Astrocyte (in vitro differentiated cells and primary cell): ENCODE measurements at regions not wholly inside any gene's neighbourhood (a gene's known extent, or its start where the extent isn't known, plus 50 kb on each side); places are given as distances from the start of the nearest gene placed in this dataset.

Experiments used
- DNase-seq: peaks from one replicate; pipeline ENCODE4 v3.0.0-alpha.2; 2010; ENCODE audit warnings: low read depth
- FAIRE-seq: peaks from 2 replicates; lab custom pipeline; 2011; peaks lifted over from hg19 to GRCh38; lab: Jason Lieb, UNC
- H2AFZ ChIP-seq: 2 replicates; pipeline ENCODE4 v1.6.0; 2012; ENCODE audit warnings: low read depth, low read length, inconsistent platforms
- H3K27ac ChIP-seq: 2 replicates; pipeline ENCODE4 v1.5.1; 2011; ENCODE audit warnings: low read depth, low read length, inconsistent platforms
- H3K27me3 ChIP-seq: 2 replicates; pipeline ENCODE4 v1.6.0; 2011; ENCODE audit warnings: low read length, inconsistent platforms; ENCODE audit not compliant: insufficient read depth
- H3K36me3 ChIP-seq: 2 replicates; pipeline ENCODE4 v1.5.1; 2011; ENCODE audit warnings: low read length, inconsistent platforms; ENCODE audit not compliant: insufficient read depth
- H3K4me1 ChIP-seq: 2 replicates; pipeline ENCODE4 v1.5.1; 2011; ENCODE audit warnings: low read length, inconsistent platforms; ENCODE audit not compliant: insufficient read depth
- H3K4me2 ChIP-seq: 2 replicates; pipeline ENCODE4 v1.6.0; 2012; ENCODE audit warnings: low read length, inconsistent platforms
- H3K4me3 ChIP-seq: 2 replicates; pipeline ENCODE4 v1.5.1; 2011; ENCODE audit warnings: low read depth, mild to moderate bottlenecking, low read length, inconsistent platforms; ENCODE audit not compliant: insufficient read depth
- H3K79me2 ChIP-seq: 2 replicates; pipeline ENCODE4 v1.6.0; 2012; ENCODE audit warnings: mild to moderate bottlenecking, low read length, inconsistent platforms; ENCODE audit not compliant: insufficient read depth
- H3K9ac ChIP-seq: 2 replicates; pipeline ENCODE4 v1.6.0; 2012; ENCODE audit warnings: mild to moderate bottlenecking, low read length, inconsistent platforms
- H3K9me3 ChIP-seq: 2 replicates; pipeline ENCODE4 v1.5.1; 2012; ENCODE audit warnings: low read depth, mild to moderate bottlenecking, low read length, inconsistent platforms; ENCODE audit not compliant: insufficient read depth
- H4K20me1 ChIP-seq: 2 replicates; pipeline ENCODE4 v1.6.0; 2012; ENCODE audit warnings: low read length, inconsistent platforms; ENCODE audit not compliant: insufficient read depth
- H3K27ac Mint-ChIP-seq: one replicate; pipeline ENCODE4 v1.8.0; 2021; ENCODE audit warnings: mild to moderate bottlenecking, mixed read lengths; ENCODE audit not compliant: unreplicated experiment
- H3K27me3 Mint-ChIP-seq: one replicate; pipeline ENCODE4 v1.8.0; 2021; ENCODE audit warnings: low read depth, mixed read lengths; ENCODE audit not compliant: unreplicated experiment
- H3K36me3 Mint-ChIP-seq: one replicate; pipeline ENCODE4 v1.8.0; 2021; ENCODE audit warnings: low read depth, mixed read lengths; ENCODE audit not compliant: unreplicated experiment
- H3K4me1 Mint-ChIP-seq: one replicate; pipeline ENCODE4 v1.8.0; 2021; ENCODE audit warnings: low read depth, mixed read lengths; ENCODE audit not compliant: unreplicated experiment
- H3K4me3 Mint-ChIP-seq: one replicate; pipeline ENCODE4 v1.8.0; 2021; ENCODE audit warnings: mild to moderate bottlenecking, moderate library complexity, mixed read lengths; ENCODE audit not compliant: unreplicated experiment
- H3K9me3 Mint-ChIP-seq: one replicate; pipeline ENCODE4 v1.8.0; 2021; ENCODE audit warnings: mild to moderate bottlenecking, mixed read lengths; ENCODE audit not compliant: unreplicated experiment
- CTCF ChIP-seq: IDR thresholded peaks from 2 replicates; pipeline ENCODE4 v1.5.1; 2011; ENCODE audit warnings: low read depth, mild to moderate bottlenecking, inconsistent platforms, low read length, moderate library complexity; ENCODE audit not compliant: insufficient read depth
- EZH2 ChIP-seq: IDR thresholded peaks from 2 replicates; pipeline ENCODE4 v1.6.1; 2012; ENCODE audit warnings: mild to moderate bottlenecking, low read length, inconsistent platforms; ENCODE audit not compliant: insufficient read depth

- no peaks in the 10 kb centered on the region for H3K9me3 ChIP-seq
- no peak overlapping the region for H3K4me3 ChIP-seq
- H3K4me2 ChIP-seq: no peak overlapping the region
- Mint-ChIP-seq H3K27me3 (peaks cover 6% of the 10 kb centered on the region), H3K4me3 (no peak overlapping the region), H3K9me3 (no peaks in the 10 kb centered on the region), H3K36me3 (no peaks in the 10 kb centered on the region), H3K4me1 (peaks cover 19% of the 10 kb centered on the region), H3K27ac (peak overlapping the region; percentile 43)
- no peak overlapping the region for H3K27ac ChIP-seq
- H3K4me1 ChIP-seq: peaks cover 10% of the 10 kb centered on the region
- TF ChIP-seq CTCF: no peak
- TF ChIP-seq EZH2: no peak
- FAIRE-seq (no peak), DNase-seq (no peak)
- H3K27me3 ChIP-seq: no peaks in the 10 kb centered on the region
- H4K20me1 ChIP-seq: no peaks in the 10 kb centered on the region
- H3K9ac ChIP-seq: no peak overlapping the region
- no peaks in the 10 kb centered on the region for H3K79me2 ChIP-seq
- H3K36me3 ChIP-seq: no peaks in the 10 kb centered on the region
- H2AFZ ChIP-seq: no peak overlapping the region
These were observed 99.7 kb upstream of the BOD1 start for GRCh38 chr5:173716058-173716682.

GRCh38 chr5:173717959-173718358 lies 101.5 kb upstream of the BOD1 start:
- Histone ChIP-seq H3K27me3 (no peaks in the 10 kb centered on the region), H4K20me1 (no peaks in the 10 kb centered on the region), H2AFZ (no peak overlapping the region), H3K9me3 (no peaks in the 10 kb centered on the region), H3K36me3 (no peaks in the 10 kb centered on the region), H3K4me3 (no peak overlapping the region), H3K4me2 (no peak overlapping the region), H3K79me2 (no peaks in the 10 kb centered on the region), H3K27ac (no peak overlapping the region), H3K4me1 (peaks cover 10% of the 10 kb centered on the region), H3K9ac (no peak overlapping the region)
- TF ChIP-seq CTCF: no peak
- TF ChIP-seq EZH2: no peak
- Mint-ChIP-seq H3K4me1 (peaks cover 16% of the 10 kb centered on the region), H3K4me3 (no peak overlapping the region), H3K27me3 (peaks cover 7% of the 10 kb centered on the region), H3K27ac (no peak overlapping the region), H3K9me3 (no peaks in the 10 kb centered on the region), H3K36me3 (no peaks in the 10 kb centered on the region)
- DNase-seq: no peak
- FAIRE-seq: no peak

- no peaks in the 10 kb centered on the region for H3K36me3 Mint-ChIP-seq
- no peak for DNase-seq
These were observed 102.0 kb upstream of the BOD1 start for GRCh38 chr5:173718469-173718868.

More at GRCh38 chr5:173718469-173718868, 102.0 kb upstream of the BOD1 start:
- TF ChIP-seq EZH2 (no peak), CTCF (no peak)
- no peak overlapping the region for H3K27ac ChIP-seq
- no peak overlapping the region for H3K9ac ChIP-seq
- H3K79me2 ChIP-seq: no peaks in the 10 kb centered on the region
- H3K4me2 ChIP-seq: no peak overlapping the region
- H3K4me1 Mint-ChIP-seq: peaks cover 16% of the 10 kb centered on the region
- H3K27me3 Mint-ChIP-seq: peaks cover 7% of the 10 kb centered on the region
- H3K27me3 ChIP-seq: no peaks in the 10 kb centered on the region
- H3K4me3 ChIP-seq: no peak overlapping the region
- no peaks in the 10 kb centered on the region for H3K9me3 Mint-ChIP-seq
- no peak for FAIRE-seq
- no peaks in the 10 kb centered on the region for H4K20me1 ChIP-seq
- H3K4me3 Mint-ChIP-seq: no peak overlapping the region
- peaks cover 10% of the 10 kb centered on the region for H3K4me1 ChIP-seq
- H3K36me3 ChIP-seq: no peaks in the 10 kb centered on the region
- H2AFZ ChIP-seq: no peak overlapping the region
- no peak overlapping the region for H3K27ac Mint-ChIP-seq
- no peaks in the 10 kb centered on the region for H3K9me3 ChIP-seq
